NCI-H1694 treated with DMSO at 0.1 percent for 48 hours (cell line): ENCODE measurements at regions not wholly inside any gene's neighbourhood (a gene's known extent, or its start where the extent isn't known, plus 50 kb on each side); places are given as distances from the start of the nearest gene placed in this dataset.
"Not testable (repeated sequence)": the region's sequence is repeated elsewhere in the genome, so short reads cannot be mapped to it uniquely, and the experiment has no call there.

Source experiments
- DNase-seq: peaks from one replicate; lab custom pipeline; 2025; lab: John Stamatoyannopoulos, UW

DNA sequence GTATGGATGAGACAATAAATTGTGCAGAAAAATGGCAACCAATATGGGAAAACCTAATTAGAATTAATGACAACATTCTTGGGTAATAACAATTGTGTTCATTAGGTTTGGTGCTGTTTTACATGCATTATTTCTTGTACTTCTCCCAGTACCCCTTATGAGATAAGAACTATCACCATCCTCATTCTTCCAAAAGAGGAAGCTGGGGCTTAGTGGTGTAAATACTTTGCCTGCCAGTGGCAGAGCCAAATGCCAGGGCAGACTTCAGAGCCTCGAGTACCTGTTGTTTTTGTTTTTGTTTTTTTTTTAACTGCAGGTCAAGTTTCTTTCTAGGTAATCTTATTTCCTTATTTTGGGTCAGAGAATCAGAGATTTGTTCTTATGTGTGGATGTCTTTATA, 206.4 kb downstream of the RHOU start:
- no peak for DNase-seq

DNA sequence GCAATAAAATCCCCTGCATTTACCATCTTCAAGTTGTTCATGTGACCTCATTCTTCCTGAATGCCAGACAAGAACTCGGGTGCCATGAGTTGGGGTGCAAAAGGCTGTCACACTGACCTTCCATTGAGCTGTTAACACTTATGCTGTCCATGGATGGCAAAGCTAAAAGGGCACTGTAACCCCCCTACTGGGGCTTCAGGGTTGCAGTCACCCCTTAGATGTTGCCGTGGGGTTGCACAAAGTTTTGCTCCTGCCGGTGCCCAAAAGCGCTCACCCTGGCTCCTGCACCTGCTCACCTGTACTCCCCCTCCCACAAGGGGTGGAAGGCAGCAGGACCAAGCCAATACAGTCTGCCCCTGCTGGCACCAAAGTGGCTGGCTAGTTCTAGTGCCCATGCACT, 208.2 kb downstream of the RHOU start:
- no peak for DNase-seq

DNA sequence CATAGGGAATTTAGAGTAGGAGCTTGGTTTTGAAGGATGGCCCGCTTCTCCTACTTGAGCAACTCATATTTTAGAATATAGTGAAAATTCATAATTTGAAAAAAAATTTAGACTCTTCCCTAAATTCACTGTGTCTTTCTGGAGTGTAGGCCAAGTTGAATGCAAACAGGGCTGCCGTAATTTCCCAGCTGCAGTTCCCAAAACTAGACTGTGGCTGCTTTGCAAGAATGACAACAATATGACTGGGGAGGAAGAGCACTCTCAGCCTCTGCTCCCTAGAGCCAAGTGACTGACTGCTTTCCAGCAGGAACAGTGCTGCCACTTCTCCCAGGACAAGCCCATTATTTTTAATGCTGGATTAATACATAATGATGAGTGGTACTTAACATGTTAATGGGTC, 209.0 kb downstream of the RHOU start:
- no peak for DNase-seq

- DNase-seq = no peak
These were observed 209.7 kb downstream of the RHOU start for GRCh38 chr1:228944935-228945371.

DNA sequence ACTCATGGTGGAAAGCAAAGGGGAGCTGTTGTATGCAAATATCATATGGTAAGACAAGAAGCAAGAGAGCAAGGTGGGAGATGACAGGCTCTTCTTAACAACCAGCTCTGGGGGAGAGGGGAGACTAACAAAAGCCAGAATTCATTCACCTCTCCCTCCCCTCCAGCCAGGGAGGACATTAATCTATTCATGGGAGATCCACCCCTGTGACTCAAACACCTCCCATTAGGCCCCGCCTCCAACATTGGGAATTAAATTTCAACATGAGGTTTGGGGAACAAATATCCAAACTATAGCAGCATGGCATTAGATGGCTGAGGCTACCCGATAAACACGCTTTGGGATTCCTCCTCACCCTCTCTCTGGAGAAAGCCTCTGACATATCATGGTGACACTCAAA, 210.6 kb downstream of the RHOU start:
- no peak for DNase-seq

DNA sequence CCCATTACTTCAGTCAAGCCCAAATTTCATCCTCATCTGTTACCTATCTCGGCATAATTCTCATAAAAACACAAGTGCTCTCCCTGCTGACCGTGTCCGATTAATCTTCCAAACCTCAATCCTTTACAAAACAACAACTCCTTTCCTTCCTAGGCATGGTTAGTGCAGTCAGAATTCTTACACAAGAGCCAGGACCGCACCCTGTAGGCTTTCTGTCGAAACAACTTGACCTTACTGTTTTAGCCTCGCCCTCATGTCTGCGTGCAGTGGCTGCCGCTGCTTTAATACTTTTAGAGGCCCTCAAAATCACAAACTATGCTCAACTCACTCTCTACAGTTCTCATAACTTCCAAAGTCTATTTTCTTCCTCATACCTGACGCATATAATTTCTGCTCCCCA, 214.3 kb downstream of the RHOU start:
- not testable (repeated sequence) for DNase-seq

DNA sequence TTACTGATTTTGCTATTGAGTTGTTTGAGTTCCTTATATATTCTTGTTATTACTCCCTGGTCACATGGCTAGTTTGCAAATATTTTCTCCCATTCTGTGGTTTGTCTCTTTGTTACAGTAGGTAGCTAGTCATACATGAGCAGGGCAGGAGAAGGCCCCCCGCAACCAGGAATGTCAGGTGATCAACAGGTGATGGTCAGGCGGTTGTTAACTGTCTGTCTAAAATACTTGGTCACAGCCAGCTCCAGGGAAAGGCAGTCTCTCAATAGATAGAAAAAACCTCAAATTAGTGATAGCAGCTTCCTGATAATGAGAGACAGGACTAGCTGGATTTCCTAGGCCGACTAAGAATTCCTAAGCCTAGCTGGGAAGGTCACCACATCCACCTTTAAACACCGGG, 217.9 kb downstream of the RHOU start:
- no peak for DNase-seq

DNA sequence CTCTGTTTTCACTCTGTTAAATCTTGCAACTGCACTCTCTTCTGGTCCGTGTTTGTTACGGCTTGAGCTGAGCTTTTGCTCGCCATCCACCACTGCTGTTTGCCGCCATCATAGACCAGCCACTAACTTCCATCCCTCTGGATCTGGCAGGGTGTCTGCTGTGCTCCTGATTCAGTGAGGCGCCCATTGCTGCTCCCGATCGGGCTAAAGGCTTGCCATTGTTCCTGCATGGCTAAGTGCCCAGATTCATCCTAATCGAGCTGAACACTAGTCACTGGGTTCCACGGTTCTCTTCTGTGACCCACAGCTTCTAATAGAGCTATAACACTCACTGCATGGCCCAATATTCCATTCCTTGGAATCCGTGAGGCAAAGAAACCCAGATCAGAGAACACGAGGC, 218.5 kb downstream of the RHOU start:
- DNase-seq = not testable (repeated sequence)

GRCh38 chr1:228955691-228956090, 220.4 kb downstream of the RHOU start:
- DNase-seq = no peak

DNA sequence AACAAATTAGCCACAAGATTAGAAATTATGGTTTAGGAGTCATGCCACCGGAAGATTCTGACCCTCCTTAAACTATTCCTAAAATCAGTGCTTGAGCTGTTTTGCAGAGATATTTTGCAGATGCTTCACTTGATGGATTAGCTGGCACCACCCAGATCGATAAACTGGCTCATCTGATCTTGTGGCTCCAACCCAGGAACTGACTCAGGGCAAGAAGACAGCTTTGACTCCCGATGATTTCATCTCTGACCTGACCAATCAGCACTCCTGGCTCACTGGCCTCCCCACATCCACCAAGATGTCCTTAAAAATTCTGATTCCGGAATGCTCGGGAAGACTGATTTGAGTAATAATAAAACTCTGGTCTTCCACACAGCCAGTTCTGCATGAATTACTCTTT, 221.6 kb downstream of the RHOU start:
- no peak for DNase-seq

DNA sequence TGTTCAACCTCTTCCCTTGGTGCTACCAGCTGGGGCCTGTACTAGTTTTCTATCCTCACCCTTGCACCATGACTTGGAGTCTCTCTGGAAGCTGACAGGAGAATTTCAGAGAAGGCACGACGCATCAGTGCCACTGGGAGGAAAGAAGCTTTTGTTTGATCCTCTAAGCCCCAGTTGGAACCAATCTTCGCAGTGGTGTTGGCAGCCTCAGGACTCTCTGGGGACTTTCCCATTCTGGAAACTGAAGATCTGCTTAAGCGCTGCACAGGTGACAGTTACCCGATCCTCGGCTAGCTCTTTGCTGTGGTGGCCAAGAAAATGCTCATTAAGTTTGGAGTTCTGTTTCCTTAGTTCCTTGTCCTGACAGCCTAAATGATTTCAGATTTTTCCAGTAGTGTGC, 222.3 kb downstream of the RHOU start:
- no peak for DNase-seq

DNA sequence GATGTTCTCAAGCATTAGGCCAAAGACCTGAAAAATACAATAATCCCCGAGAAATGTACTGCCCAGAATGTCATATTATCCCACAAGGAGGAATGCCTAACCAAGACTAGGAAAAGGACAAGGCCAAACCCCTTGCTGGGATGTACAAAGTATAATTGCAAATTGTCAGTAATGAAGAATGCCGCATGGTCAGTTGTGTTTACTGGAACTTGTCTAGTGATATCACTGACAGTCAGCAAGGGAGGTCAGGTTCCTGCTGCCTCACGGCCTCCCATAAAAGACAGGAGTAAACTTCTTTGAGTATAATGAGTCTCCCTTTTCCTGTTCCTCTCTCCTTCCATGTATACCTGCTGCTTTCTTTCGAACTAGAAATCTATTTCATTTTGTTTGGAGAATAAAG, 222.8 kb downstream of the RHOU start:
- DNase-seq = no peak

DNA sequence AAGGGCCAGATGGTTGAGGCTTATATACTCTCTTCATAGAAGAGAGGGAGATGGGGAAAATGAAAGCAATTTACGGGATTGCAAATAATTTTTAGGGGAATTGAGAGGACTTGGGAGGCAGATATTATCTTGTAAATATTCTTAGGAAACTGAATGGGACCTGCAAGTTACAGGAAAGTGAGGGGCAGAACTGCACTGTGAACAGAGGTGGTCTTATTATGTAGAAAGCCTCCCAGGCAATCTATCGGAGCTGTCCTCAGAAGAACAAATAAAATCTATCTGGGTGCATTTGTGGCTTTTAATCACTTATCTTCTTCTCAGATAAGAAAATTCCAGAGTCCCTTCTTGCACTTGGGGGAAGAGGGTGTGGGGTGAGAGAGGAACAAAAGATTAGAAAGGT, 223.5 kb downstream of the RHOU start:
- DNase-seq = no peak

DNA sequence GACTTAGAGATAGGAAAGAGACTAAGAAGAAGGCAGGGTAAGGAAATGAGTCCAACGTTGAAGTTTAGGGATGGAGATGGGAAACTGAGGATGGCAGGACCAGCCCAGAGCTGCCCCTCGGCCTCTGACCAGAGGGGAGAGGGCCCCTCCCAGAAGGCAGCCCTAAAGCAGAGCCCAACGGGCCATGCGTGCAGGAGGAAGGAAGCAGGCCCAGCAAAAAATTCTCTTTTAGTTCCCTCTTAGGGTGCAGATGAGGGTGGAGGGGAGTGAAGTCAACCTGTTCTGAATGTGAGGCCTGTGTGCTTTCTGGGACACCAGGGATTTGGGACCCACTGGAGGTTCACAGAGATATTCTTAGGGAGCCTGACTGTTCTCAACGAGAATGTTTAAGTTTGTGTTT, 225.4 kb downstream of the RHOU start:
- DNase-seq = no peak

DNA sequence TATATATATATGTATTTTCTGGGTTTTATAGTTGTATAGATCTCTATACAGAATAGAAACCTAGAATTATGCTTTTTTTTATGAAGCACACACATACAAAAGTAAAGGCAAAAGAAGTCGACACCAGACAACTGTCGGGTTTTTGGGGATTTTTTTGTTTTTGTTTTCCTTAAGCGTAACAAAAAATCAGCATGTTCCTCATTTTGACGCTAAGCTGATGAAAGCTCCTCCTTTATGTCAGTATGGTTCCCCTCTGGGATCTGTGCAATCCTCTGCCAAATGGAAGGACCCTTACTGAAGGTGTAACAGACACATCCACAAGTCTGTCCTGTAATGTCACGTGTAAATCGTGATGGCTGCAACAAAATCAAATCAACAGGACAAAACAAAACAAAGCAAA, 226.2 kb downstream of the RHOU start:
- no peak for DNase-seq

- no peak for DNase-seq
These were observed 228.5 kb downstream of the RHOU start for GRCh38 chr1:228963795-228964177.

DNA sequence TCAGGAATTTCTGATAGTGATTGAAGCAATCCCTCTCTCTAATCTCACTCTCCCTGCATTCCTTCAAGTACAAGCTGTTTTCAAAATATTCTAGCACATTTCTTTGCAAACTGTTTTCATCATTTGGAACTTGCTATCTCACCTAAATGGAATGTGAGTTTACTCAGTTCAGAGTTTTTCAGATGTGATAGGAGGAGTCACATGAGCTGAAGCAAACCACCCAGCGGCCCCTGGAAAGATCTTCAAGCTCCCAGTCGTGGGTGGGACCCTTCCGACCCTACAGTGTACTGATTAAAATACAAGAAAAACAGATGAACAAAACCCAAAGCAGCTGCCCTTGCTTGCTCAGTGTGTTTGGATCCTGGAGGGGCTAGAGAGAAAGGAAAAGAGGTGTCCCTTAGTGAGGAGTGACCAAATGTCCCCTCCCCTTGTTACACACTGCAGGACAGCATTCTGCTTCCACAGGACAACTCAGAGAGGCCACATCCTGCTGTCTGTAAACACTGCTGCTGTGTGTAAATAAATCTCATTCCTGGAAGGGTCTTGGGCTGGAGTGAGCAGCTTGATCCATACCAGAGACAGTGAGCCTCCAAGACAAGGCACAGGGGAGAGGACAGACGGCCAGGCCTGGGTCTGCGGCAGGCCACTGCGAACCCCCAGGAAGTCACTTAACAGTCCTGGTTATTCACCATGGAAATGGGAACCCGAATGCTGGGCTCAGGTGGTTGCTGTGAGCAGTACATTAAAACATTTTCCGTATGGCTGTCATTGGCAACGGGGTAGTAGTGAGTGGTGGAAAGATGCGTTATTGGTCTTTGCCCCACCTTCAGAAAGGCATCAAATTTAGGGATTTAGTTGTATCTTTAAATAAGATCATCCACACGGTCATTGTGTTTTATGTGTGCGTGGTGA, 229.2 kb downstream of the RHOU start:
- no peak for DNase-seq

DNA sequence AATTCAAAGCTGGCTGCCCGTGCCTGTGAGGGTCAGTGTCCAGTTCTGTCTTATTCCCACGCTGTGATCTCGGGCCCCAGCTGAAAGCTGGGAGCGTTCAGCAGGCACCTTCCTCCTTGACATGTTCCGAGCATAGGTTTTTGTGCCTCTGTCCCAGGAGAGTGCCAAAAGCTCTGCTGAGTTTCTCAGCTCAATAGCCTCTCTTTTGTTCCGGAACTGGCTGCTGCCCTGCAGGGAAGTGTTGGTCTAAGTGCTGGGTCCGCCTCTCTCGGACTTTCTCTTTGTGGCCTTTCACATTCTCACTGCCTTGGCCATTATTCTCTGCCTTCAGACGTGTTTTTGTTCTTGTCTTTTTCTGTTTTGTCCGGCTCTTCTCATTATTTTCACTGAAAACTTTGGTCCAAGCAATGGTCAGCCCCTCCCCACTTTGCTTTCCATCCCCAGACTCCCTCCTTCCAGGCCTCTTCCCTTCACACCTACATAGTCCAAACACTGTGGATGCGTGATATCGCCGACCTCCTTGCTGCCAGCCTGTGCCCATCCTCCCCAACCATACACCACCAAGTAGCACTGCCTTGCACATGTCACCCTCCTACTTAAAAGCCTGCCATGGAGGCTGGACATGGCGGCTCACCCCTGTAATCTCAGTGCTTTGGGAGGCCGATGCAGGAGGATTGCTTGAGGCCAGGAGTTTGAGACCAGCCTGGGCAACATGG, 233.8 kb downstream of the RHOU start:
- DNase-seq = no peak

- DNase-seq = no peak
These were observed 234.9 kb downstream of the RHOU start for GRCh38 chr1:228969953-228970800.

DNA sequence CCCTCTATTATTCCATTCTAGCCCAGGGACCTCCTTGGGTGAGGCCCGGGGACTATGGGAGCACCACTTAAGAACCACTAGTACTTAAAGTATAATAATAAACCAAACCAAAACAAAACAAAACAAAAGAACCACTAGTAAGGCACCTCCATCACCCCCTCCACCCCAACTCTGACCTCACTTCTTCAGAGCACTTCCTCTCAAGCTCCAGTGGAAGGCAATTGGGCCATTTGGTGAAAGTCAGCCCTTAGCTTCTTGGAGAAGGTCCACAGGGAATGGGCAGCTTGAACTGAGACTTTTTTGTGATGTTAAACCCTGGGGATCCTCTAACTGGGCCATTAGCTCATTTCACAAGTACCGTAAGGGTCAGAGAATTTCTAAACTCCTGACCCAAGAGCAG, 237.3 kb downstream of the RHOU start:
- no peak for DNase-seq

DNA sequence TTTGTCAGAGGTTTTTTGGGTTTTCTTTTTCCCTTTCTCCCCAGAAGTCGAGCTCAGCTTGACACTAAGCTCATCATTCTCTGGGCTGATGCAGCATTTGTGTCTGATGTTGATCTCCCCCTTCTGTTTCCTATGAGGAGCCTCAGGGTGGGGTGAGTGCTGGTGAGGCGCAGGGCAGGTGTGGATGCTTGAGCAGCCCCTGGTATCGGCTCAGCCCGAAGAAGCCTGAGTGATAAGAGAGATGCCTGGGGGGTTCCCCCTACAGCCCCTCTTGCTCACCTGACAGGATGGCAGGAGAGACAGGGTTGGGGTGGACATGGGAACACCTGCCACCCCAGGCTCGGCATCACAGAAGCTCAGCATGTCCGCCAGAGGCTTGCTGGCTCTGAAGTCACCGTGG, 239.0 kb downstream of the RHOU start:
- DNase-seq = no peak

DNA sequence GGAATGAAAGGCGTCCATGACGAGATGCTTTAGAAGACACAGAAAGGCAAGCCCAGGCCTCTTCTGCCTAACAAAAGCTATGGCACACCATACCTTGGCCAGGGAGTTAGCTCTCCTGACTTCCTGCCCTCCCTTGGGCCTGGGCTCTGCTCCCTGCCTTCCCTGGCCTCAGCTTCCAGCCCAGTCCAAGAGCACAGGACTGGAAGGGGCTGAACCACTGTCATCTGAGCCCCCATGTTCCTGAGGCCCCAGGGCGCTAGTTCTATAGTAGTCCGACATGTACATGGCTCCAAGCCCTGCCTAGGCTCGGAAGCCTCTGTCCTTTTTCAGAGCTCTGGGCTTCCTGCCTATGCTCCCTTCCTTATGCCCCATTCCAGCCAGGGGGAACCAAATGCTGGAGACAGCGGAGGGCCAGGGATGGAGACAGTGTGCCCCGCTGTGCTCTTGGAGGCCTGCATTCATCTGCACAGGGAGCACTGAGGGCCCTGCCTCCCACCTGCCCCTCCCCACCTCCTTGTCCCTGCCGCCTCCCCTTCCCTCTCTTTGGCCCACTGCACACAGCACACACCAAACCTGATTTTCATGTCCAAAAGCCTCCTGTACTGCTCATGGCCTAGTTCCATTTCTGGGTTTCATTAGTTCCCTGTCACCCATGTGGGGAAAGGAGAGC, 240.1 kb downstream of the RHOU start:
- no peak for DNase-seq
